ENCODE measurements at regions not wholly inside any gene's neighbourhood (a gene's known extent, or its start where the extent isn't known, plus 50 kb on each side); places are given as distances from the start of the nearest gene placed in this dataset.

- TF ChIP-seq EZH2 (IDR thresholded peaks at IDR 0.05; ENCODE audit: insufficient read depth, poor library complexity, severe bottlenecking) (no peak), EZH2phosphoT487 (IDR thresholded peaks at IDR 0.05; ENCODE audit: insufficient read depth, low read depth) (no peak)
Observed at GRCh38 chr12:104816845-104817503, 141.1 kb downstream of the SLC41A2 start.

Data from GM23248 (cell line).